ENCODE measurements at regions not wholly inside any gene's neighbourhood (a gene's known extent, or its start where the extent isn't known, plus 50 kb on each side); places are given as distances from the start of the nearest gene placed in this dataset.

DNA sequence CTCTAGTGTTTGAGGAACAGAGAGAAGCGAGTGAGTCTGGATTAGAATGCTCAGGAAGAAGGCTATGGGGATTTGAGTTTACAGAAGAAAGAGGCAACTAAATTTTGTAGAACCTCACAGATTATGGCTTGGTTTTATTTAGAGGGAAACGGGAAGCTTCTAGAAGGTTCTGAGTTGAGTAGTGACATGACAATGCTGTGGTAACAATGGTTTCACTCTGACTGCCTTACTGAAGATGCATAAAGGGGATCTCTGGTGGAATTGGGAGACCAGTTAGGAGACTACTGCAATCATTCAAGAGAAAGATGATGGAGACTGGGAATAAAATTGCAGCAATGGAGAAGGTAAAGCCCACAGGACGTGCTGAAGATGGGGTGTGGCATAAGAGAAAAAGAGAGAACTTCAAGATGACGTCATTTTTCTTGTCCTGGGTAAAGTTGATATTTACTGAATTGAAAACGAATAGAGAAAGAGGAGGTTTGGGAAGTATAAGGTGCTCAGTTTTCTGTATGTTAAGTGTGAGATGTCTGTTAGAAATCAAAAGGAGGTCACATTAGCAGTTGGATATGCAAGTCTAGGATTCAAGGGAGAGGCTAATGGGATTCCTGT is 710.1 kb upstream of the NRSN1 start:
- TF ChIP-seq ZSCAN23 (tag by site-specific recombination; IDR thresholded peaks at IDR 0.05) (no peak), ZNF292 (tag by site-specific recombination; IDR thresholded peaks at IDR 0.05; ENCODE audit: borderline replicate concordance, low read depth) (no peak), HOXA7 (CRISPR knock-in tag; IDR thresholded peaks at IDR 0.05; ENCODE audit: borderline replicate concordance) (no peak)
- TF ChIP-seq, protein P1, sequence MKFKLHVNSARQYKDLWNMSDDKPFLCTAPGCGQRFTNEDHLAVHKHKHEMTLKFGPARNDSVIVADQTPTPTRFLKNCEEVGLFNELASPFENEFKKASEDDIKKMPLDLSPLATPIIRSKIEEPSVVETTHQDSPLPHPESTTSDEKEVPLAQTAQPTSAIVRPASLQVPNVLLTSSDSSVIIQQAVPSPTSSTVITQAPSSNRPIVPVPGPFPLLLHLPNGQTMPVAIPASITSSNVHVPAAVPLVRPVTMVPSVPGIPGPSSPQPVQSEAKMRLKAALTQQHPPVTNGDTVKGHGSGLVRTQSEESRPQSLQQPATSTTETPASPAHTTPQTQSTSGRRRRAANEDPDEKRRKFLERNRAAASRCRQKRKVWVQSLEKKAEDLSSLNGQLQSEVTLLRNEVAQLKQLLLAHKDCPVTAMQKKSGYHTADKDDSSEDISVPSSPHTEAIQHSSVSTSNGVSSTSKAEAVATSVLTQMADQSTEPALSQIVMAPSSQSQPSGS (tag by site-specific recombination; IDR thresholded peaks at IDR 0.05; ENCODE audit: low read depth) = peak; percentile 80
- Histone ChIP-seq H3K36me3 (ENCODE audit: control insufficient read depth in 2 of 2, insufficient read depth in 1 of 2, low read length in 2 of 2) (no peaks in the 10 kb centered on the region), H3K4me3 (ENCODE audit: low read depth, low read length) (no peak overlapping the region), H3K27ac (ENCODE audit: extremely low read depth, low read depth, low read length) (no peak overlapping the region), H3K9me3 (ENCODE audit: control insufficient read depth, insufficient read depth, low read depth, low read length) (no peaks in the 10 kb centered on the region), H3K4me1 (ENCODE audit: control insufficient read depth, insufficient read depth, low read length) (no peaks in the 10 kb centered on the region)
- CTCF ChIA-PET = interaction anchor here (0.6 kb wide), 1 partner anchor 243 kb away, joined by 3 read pairs; no protein-coding TSS in a partner anchor
- POLR2A ChIA-PET = no interaction called here

DNA sequence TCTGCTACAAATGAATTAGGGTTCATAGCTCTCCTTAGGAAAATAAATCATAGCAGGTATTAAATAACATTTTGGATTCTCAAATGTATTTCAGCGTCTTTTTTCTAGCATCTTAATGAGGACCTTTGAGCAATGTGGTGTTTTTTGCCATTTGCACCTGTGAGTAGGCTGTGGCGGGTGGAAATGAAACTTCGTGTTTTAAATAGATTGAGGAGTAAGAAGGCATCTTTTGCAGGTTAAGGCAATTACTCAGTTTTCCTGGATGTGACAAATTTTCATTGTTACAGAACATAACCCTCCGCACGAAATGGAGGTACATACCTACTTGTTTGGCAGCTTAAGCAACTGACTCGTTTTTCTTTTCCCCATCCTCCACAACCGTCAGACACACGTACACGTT is 708.9 kb upstream of the NRSN1 start:
- POLR2A ChIA-PET = no interaction called here
- H3K36me3 ChIP-seq (ENCODE audit: control insufficient read depth in 2 of 2, insufficient read depth in 1 of 2, low read length in 2 of 2) = no peaks in the 10 kb centered on the region
- no peaks in the 10 kb centered on the region for H3K9me3 ChIP-seq (ENCODE audit: control insufficient read depth, insufficient read depth, low read depth, low read length)
- H3K4me3 ChIP-seq (ENCODE audit: low read depth, low read length) = no peak overlapping the region
- H3K4me1 ChIP-seq (ENCODE audit: control insufficient read depth, insufficient read depth, low read length) = no peaks in the 10 kb centered on the region
- H3K27ac ChIP-seq (ENCODE audit: extremely low read depth, low read depth, low read length) = no peak overlapping the region
- no peak for TF ChIP-seq ZNF133 (tag by site-specific recombination; IDR thresholded peaks at IDR 0.05)
- TF ChIP-seq ZNF335 (tag by site-specific recombination; conservative IDR thresholded peaks at IDR 0.05) = no peak
- TF ChIP-seq, protein P2, sequence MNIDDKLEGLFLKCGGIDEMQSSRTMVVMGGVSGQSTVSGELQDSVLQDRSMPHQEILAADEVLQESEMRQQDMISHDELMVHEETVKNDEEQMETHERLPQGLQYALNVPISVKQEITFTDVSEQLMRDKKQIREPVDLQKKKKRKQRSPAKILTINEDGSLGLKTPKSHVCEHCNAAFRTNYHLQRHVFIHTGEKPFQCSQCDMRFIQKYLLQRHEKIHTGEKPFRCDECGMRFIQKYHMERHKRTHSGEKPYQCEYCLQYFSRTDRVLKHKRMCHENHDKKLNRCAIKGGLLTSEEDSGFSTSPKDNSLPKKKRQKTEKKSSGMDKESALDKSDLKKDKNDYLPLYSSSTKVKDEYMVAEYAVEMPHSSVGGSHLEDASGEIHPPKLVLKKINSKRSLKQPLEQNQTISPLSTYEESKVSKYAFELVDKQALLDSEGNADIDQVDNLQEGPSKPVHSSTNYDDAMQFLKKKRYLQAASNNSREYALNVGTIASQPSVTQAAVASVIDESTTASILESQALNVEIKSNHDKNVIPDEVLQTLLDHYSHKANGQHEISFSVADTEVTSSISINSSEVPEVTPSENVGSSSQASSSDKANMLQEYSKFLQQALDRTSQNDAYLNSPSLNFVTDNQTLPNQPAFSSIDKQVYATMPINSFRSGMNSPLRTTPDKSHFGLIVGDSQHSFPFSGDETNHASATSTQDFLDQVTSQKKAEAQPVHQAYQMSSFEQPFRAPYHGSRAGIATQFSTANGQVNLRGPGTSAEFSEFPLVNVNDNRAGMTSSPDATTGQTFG (tag by site-specific recombination; IDR thresholded peaks at IDR 0.05; ENCODE audit: borderline replicate concordance) = no peak
- TF ChIP-seq KLF7 (tag by site-specific recombination; IDR thresholded peaks at IDR 0.05; ENCODE audit: borderline replicate concordance) = no peak
- no peak for TF ChIP-seq SP3 (tag by site-specific recombination; IDR thresholded peaks at IDR 0.05)
- TF ChIP-seq ZSCAN30 (tag by site-specific recombination; IDR thresholded peaks at IDR 0.05) = no peak
- TF ChIP-seq ZNF19 (tag by site-specific recombination; IDR thresholded peaks at IDR 0.05; ENCODE audit: low read depth) = no peak
- TF ChIP-seq ZNF785 (tag by site-specific recombination; IDR thresholded peaks at IDR 0.05) = no peak
- TF ChIP-seq ZNF560 (tag by site-specific recombination; IDR thresholded peaks at IDR 0.05; ENCODE audit: borderline replicate concordance) = no peak
- no peak for TF ChIP-seq ZNF529 (tag by site-specific recombination; IDR thresholded peaks at IDR 0.05; ENCODE audit: insufficient replicate concordance)
- no peak for TF ChIP-seq SP7 (tag by site-specific recombination; IDR thresholded peaks at IDR 0.05)
- TF ChIP-seq, protein P3, sequence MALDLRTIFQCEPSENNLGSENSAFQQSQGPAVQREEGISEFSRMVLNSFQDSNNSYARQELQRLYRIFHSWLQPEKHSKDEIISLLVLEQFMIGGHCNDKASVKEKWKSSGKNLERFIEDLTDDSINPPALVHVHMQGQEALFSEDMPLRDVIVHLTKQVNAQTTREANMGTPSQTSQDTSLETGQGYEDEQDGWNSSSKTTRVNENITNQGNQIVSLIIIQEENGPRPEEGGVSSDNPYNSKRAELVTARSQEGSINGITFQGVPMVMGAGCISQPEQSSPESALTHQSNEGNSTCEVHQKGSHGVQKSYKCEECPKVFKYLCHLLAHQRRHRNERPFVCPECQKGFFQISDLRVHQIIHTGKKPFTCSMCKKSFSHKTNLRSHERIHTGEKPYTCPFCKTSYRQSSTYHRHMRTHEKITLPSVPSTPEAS (tag by site-specific recombination; IDR thresholded peaks at IDR 0.05) = no peak
- TF ChIP-seq GLIS1 (tag by site-specific recombination; IDR thresholded peaks at IDR 0.05) = no peak
- no peak for TF ChIP-seq ZNF623 (tag by site-specific recombination; IDR thresholded peaks at IDR 0.05)
- no peak for TF ChIP-seq ZNF341 (tag by site-specific recombination; IDR thresholded peaks at IDR 0.05; ENCODE audit: low read depth)
- TF ChIP-seq ZNF404 (tag by site-specific recombination; IDR thresholded peaks at IDR 0.05) = no peak
- CTCF ChIA-PET = interaction anchor here (0.7 kb wide), 1 partner anchor 366 kb away, joined by 4 read pairs; no protein-coding TSS in a partner anchor
